ENCODE measurements at regions not wholly inside any gene's neighbourhood (a gene's known extent, or its start where the extent isn't known, plus 50 kb on each side); places are given as distances from the start of the nearest gene placed in this dataset.

- no peak for DNase-seq (ENCODE audit: low read depth in 4 of 4, low spot score in 2 of 4)
Measured at GRCh38 chr11:90930252-90930651, 707.4 kb upstream of the CHORDC1 start.

- DNase-seq (ENCODE audit: low read depth in 4 of 4, low spot score in 2 of 4) = no peak
Measured at GRCh38 chr11:90919332-90919731, 696.5 kb upstream of the CHORDC1 start.

- DNase-seq (ENCODE audit: low read depth in 4 of 4, low spot score in 2 of 4) = no peak
Measured at GRCh38 chr11:90916706-90917105, 693.9 kb upstream of the CHORDC1 start.

GRCh38 chr11:90913131-90913668, 690.4 kb upstream of the CHORDC1 start:
- DNase-seq (ENCODE audit: low read depth in 4 of 4, low spot score in 2 of 4) = no peak

GRCh38 chr11:90912631-90913030, 689.8 kb upstream of the CHORDC1 start:
- DNase-seq (ENCODE audit: low read depth in 4 of 4, low spot score in 2 of 4) = no peak

GRCh38 chr11:90911192-90911591, 688.3 kb upstream of the CHORDC1 start:
- no peak for DNase-seq (ENCODE audit: low read depth in 4 of 4, low spot score in 2 of 4)

- no peak for DNase-seq (ENCODE audit: low read depth in 4 of 4, low spot score in 2 of 4)
Measured at GRCh38 chr11:90908074-90908473, 685.2 kb upstream of the CHORDC1 start.

GRCh38 chr11:90895850-90896249, 673.0 kb upstream of the CHORDC1 start:
- DNase-seq (ENCODE audit: low read depth in 4 of 4, low spot score in 2 of 4) = no peak

- DNase-seq (ENCODE audit: low read depth in 4 of 4, low spot score in 2 of 4) = no peak
Measured at GRCh38 chr11:90890347-90890746, 667.5 kb upstream of the CHORDC1 start.

GRCh38 chr11:90884181-90884580, 661.3 kb upstream of the CHORDC1 start:
- no peak for DNase-seq (ENCODE audit: low read depth in 4 of 4, low spot score in 2 of 4)

- DNase-seq (ENCODE audit: low read depth in 4 of 4, low spot score in 2 of 4) = no peak
Measured at GRCh38 chr11:90874986-90875385, 652.1 kb upstream of the CHORDC1 start.

GRCh38 chr11:90874281-90874680, 651.4 kb upstream of the CHORDC1 start:
- DNase-seq (ENCODE audit: low read depth in 4 of 4, low spot score in 2 of 4) = no peak

- DNase-seq (ENCODE audit: low read depth in 4 of 4, low spot score in 2 of 4) = no peak
Measured at GRCh38 chr11:90867416-90867815, 644.6 kb upstream of the CHORDC1 start.

GRCh38 chr11:90856790-90857189, 633.9 kb upstream of the CHORDC1 start:
- no peak for DNase-seq (ENCODE audit: low read depth in 4 of 4, low spot score in 2 of 4)

- DNase-seq (ENCODE audit: low read depth in 4 of 4, low spot score in 2 of 4) = no peak
Measured at GRCh38 chr11:90855531-90855930, 632.7 kb upstream of the CHORDC1 start.

GRCh38 chr11:90851196-90851595, 628.3 kb upstream of the CHORDC1 start:
- DNase-seq (ENCODE audit: low read depth in 4 of 4, low spot score in 2 of 4) = no peak

- DNase-seq (ENCODE audit: low read depth in 4 of 4, low spot score in 2 of 4) = no peak
Measured at GRCh38 chr11:90849312-90849711, 626.5 kb upstream of the CHORDC1 start.

GRCh38 chr11:90847268-90847886, 624.5 kb upstream of the CHORDC1 start:
- DNase-seq (ENCODE audit: low read depth in 4 of 4, low spot score in 2 of 4) = no peak

- DNase-seq (ENCODE audit: low read depth in 4 of 4, low spot score in 2 of 4) = no peak
Measured at GRCh38 chr11:90846628-90847027, 623.8 kb upstream of the CHORDC1 start.

GRCh38 chr11:90845799-90846198, 623.0 kb upstream of the CHORDC1 start:
- DNase-seq (ENCODE audit: low read depth in 4 of 4, low spot score in 2 of 4) = no peak

- DNase-seq (ENCODE audit: low read depth in 4 of 4, low spot score in 2 of 4) = no peak
Measured at GRCh38 chr11:90845126-90845525, 622.3 kb upstream of the CHORDC1 start.

- no peak for DNase-seq (ENCODE audit: low read depth in 4 of 4, low spot score in 2 of 4)
Measured at GRCh38 chr11:90844041-90844440, 621.2 kb upstream of the CHORDC1 start.

GRCh38 chr11:90842681-90843080, 619.8 kb upstream of the CHORDC1 start:
- DNase-seq (ENCODE audit: low read depth in 4 of 4, low spot score in 2 of 4) = no peak

Data from left renal cortex interstitium (tissue), 4 donors.